BLaER1 treated with 17β-estradiol and CSF1 and Interleukin-3, amounts not matched to agents 10 nM and 100 nM (cell line): ENCODE measurements at regions not wholly inside any gene's neighbourhood (a gene's known extent, or its start where the extent isn't known, plus 50 kb on each side); places are given as distances from the start of the nearest gene placed in this dataset.
A peak's percentile ranks its signal among the peaks of the same experiment; 100 is the strongest.

Source experiments
- H3K27ac ChIP-seq, 11 experiments: shearing (Covaris generic); formaldehyde crosslinking; 2 replicates each; pipeline ENCODE4 v1.8.1; 2022
- H3K27me3 ChIP-seq, 11 experiments: shearing (Covaris generic); formaldehyde crosslinking; 2 replicates each; pipeline ENCODE4 v1.8.1; 2022
- H3K36me3 ChIP-seq, 11 experiments: shearing (Covaris generic); formaldehyde crosslinking; 2 replicates each; pipeline ENCODE4 v1.8.1; 2022
- H3K4me1 ChIP-seq, 10 experiments: shearing (Covaris generic); formaldehyde crosslinking; 2 replicates each; pipeline ENCODE4 v1.8.1; 2022
- H3K4me2 ChIP-seq, 11 experiments: shearing (Covaris generic); formaldehyde crosslinking; 2 replicates each; pipeline ENCODE4 v1.8.1; 2022
- H3K4me3 ChIP-seq, 10 experiments: shearing (Covaris generic); formaldehyde crosslinking; 2 replicates each; pipeline ENCODE4 v1.8.1; 2022
- H3K9ac ChIP-seq, 11 experiments: shearing (Covaris generic); formaldehyde crosslinking; 2 replicates each; pipeline ENCODE4 v1.8.1; 2022
- H3K9me3 ChIP-seq, 11 experiments: shearing (Covaris generic); formaldehyde crosslinking; replicated peaks in 1 of 11; 2 replicates each; pipeline ENCODE4 v1.8.1; 2022
- H4K20me1 ChIP-seq, 11 experiments: shearing (Covaris generic); formaldehyde crosslinking; 2 replicates each; pipeline ENCODE4 v1.8.1; 2022
- Cebpa-rat ChIP-seq, 11 experiments: shearing (Covaris generic); IDR thresholded peaks; 2 replicates each; pipeline ENCODE4 v1.8.1; 2022

DNA sequence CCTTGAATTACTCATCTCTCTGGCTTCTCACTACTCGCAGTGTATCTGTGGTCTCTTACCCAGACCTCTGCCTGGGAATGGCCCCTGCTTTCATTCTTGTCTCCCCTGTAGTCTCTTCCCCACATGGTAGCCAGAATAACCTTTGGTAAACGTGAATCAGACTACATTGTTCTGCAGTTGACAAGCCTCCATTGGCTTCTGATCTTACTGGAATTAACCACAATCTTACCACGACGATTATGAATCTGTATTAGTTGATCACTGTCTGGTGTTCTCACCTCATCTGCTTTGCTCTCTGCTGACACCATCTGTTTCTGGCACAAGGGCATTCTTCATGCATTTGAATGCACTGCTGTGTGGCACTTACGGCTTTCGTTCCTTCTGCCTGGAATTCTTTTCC lies 781.2 kb downstream of the MTRR start:
- H3K36me3 ChIP-seq = no peaks in the 10 kb centered on the region
- TF ChIP-seq Cebpa-rat (IDR thresholded peaks at IDR 0.05) = no peak
- no peaks in the 10 kb centered on the region for H3K9me3 ChIP-seq
- H3K4me2 ChIP-seq = no peak overlapping the region
- no peaks in the 10 kb centered on the region for H4K20me1 ChIP-seq
- H3K27ac ChIP-seq = no peak overlapping the region
- H3K4me1 ChIP-seq = no peaks in the 10 kb centered on the region; a peak in 1 of 20 replicates
- no peaks in the 10 kb centered on the region for H3K27me3 ChIP-seq
- no peak overlapping the region for H3K4me3 ChIP-seq
- no peak overlapping the region for H3K9ac ChIP-seq

GRCh38 chr5:8660133-8660893 lies 791.4 kb downstream of the MTRR start:
- no peaks in the 10 kb centered on the region for H3K27me3 ChIP-seq
- H3K9ac ChIP-seq = no peak overlapping the region
- no peaks in the 10 kb centered on the region for H3K36me3 ChIP-seq
- H3K27ac ChIP-seq = no peak overlapping the region
- H3K9me3 ChIP-seq = no peaks in the 10 kb centered on the region
- H3K4me3 ChIP-seq = no peak overlapping the region
- no peak overlapping the region for H3K4me2 ChIP-seq
- peaks cover 0 to 5% (median 0%) of the 10 kb centered on the region in 10 experiments; a peak in 1 of 20 replicates for H3K4me1 ChIP-seq
- no peak for TF ChIP-seq Cebpa-rat (IDR thresholded peaks at IDR 0.05)
- no peaks in the 10 kb centered on the region for H4K20me1 ChIP-seq

DNA sequence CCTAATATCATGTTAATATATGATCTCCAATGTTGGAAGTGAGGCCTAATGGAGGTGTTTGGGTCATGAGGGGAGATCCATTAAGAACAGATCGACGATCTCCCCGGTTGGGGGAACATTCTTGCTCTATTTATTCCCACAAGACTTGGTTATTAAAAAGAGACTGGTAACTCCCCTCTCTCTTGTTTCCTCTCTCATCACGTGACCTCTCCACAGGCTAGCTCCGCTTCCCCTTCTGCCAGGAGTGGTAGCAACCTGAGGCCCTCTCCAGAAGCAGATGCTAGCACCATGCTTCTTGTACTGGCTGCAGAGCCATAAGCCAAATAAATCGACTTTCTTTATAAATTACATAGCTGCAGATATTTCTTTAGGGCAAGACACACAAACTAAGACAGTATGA lies 794.4 kb downstream of the MTRR start:
- H3K9me3 ChIP-seq = no peaks in the 10 kb centered on the region
- H3K4me3 ChIP-seq = no peak overlapping the region

GRCh38 chr5:8675182-8675581 lies 806.2 kb downstream of the MTRR start:
- no peak overlapping the region for H3K4me3 ChIP-seq
- H3K4me1 ChIP-seq = no peaks in the 10 kb centered on the region
- H3K9ac ChIP-seq = no peak overlapping the region
- H3K9me3 ChIP-seq = peaks cover 0 to 9% (median 0%) of the 10 kb centered on the region in 11 experiments; a peak in 4 of 22 replicates
- no peak overlapping the region for H3K27ac ChIP-seq
- TF ChIP-seq Cebpa-rat (IDR thresholded peaks at IDR 0.05) = no peak
- H3K4me2 ChIP-seq = no peak overlapping the region
- no peaks in the 10 kb centered on the region; a peak in 1 of 22 replicates for H4K20me1 ChIP-seq
- H3K27me3 ChIP-seq = no peaks in the 10 kb centered on the region
- H3K36me3 ChIP-seq = no peaks in the 10 kb centered on the region

More for the DNA sequence above, 794.4 kb downstream of the MTRR start:
- no peak for TF ChIP-seq Cebpa-rat (IDR thresholded peaks at IDR 0.05)
- Histone ChIP-seq H3K4me1 (no peaks in the 10 kb centered on the region), H3K36me3 (no peaks in the 10 kb centered on the region), H4K20me1 (no peaks in the 10 kb centered on the region), H3K27ac (no peak overlapping the region), H3K4me2 (no peak overlapping the region), H3K9ac (no peak overlapping the region), H3K27me3 (no peaks in the 10 kb centered on the region)

- no peak overlapping the region for H3K4me3 ChIP-seq
- no peaks in the 10 kb centered on the region for H3K4me1 ChIP-seq
- no peak overlapping the region for H3K4me2 ChIP-seq
- H4K20me1 ChIP-seq = no peaks in the 10 kb centered on the region; a peak in 1 of 22 replicates
- H3K36me3 ChIP-seq = no peaks in the 10 kb centered on the region
- no peak overlapping the region for H3K27ac ChIP-seq
- TF ChIP-seq Cebpa-rat (IDR thresholded peaks at IDR 0.05) = peak in 4 of 11 experiments; percentile 35 to 66 (median 50); a peak in 6 of 22 replicates
- peaks cover 0 to 9% (median 0%) of the 10 kb centered on the region in 11 experiments; a peak in 4 of 22 replicates for H3K9me3 ChIP-seq
- H3K27me3 ChIP-seq = no peaks in the 10 kb centered on the region
- H3K9ac ChIP-seq = no peak overlapping the region
These were observed 807.7 kb downstream of the MTRR start for GRCh38 chr5:8676695-8677094.

DNA sequence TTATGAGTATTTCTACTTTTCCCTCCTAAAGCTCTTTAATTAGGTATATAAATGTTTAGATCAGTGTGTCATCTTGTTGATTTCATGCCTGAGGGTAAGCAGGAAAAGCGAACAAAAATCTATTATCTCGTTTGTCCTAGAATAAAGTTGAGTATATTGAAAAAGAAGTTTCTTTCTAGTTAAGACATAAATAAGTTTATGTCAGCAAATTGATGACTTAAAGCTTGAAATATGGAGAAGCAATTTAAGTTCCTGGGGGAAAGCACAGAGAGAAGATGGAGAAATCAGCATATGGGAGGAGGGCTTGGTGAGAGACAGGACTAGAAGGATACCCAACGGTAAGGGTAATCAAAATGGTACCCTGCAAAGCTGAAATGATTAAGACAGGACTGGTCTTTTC lies 813.4 kb downstream of the MTRR start:
- H3K9me3 ChIP-seq = peaks cover 0 to 9% (median 0%) of the 10 kb centered on the region in 11 experiments; a peak in 3 of 22 replicates
- no peak overlapping the region for H3K9ac ChIP-seq
- TF ChIP-seq Cebpa-rat (IDR thresholded peaks at IDR 0.05) = no peak
- H3K4me1 ChIP-seq = peaks cover 0 to 14% (median 6%) of the 10 kb centered on the region in 10 experiments; a peak in 10 of 20 replicates
- H3K36me3 ChIP-seq = no peaks in the 10 kb centered on the region
- H4K20me1 ChIP-seq = no peaks in the 10 kb centered on the region
- H3K4me2 ChIP-seq = no peak overlapping the region
- no peaks in the 10 kb centered on the region for H3K27me3 ChIP-seq
- no peak overlapping the region for H3K27ac ChIP-seq
- no peak overlapping the region for H3K4me3 ChIP-seq

DNA sequence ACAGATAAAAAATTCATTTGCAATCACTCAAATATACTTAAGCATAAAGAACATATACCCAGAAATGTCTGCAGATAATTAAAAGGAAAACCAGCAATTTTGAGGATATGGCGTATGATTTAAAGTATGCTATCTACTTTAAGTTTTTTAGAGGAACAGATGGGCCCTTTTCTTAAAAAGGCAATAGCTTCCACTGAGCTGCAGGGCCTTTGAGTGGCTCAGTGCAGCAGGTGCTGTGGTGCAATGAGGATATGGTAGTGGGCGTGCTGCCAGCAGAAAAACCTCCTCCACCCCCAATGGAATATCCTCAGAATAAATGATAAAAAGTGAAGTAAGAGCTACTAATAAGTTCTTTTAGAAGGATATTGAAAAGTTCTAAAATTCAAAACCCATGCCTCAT lies 814.5 kb downstream of the MTRR start:
- peaks cover 0 to 14% (median 6%) of the 10 kb centered on the region in 10 experiments; a peak in 10 of 20 replicates for H3K4me1 ChIP-seq
- H3K36me3 ChIP-seq = no peaks in the 10 kb centered on the region
- peaks cover 0 to 2% (median 0%) of the 10 kb centered on the region in 11 experiments; a peak in 3 of 22 replicates for H3K9me3 ChIP-seq
- H3K27me3 ChIP-seq = no peaks in the 10 kb centered on the region
- H3K4me3 ChIP-seq = no peak overlapping the region
- no peak for TF ChIP-seq Cebpa-rat (IDR thresholded peaks at IDR 0.05)
- no peaks in the 10 kb centered on the region for H4K20me1 ChIP-seq
- H3K27ac ChIP-seq = no peak overlapping the region
- H3K9ac ChIP-seq = no peak overlapping the region
- H3K4me2 ChIP-seq = peak overlapping the region in 8 of 11 experiments; percentile 0 to 44 (median 14); a peak in 6 of 22 replicates

DNA sequence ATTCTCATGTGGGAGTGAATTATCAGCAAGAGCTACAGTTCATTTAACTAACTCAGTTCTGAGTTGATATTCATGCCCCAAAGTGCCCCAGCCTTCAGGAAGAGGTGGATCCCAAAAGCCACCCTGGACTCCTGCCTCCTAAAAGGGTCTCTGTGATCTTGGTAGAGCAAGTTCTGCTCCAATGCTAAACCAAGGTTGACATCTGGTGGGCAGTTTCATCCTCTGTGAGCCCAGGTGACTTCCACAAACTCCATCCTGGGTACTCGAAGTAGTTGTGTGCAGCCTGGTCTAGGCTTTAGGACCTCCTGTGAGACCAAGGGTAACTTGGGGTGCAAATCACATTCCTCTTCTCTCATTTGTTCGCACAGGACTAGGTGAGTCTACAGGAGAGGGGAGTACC lies 816.8 kb downstream of the MTRR start:
- Histone ChIP-seq H3K4me3 (no peak overlapping the region), H3K27ac (no peak overlapping the region), H3K9me3 (no peaks in the 10 kb centered on the region), H3K9ac (no peak overlapping the region), H3K4me1 (peaks cover 0 to 14% (median 6%) of the 10 kb centered on the region in 10 experiments; a peak in 10 of 20 replicates), H3K27me3 (no peaks in the 10 kb centered on the region), H3K36me3 (no peaks in the 10 kb centered on the region), H3K4me2 (no peak overlapping the region), H4K20me1 (no peaks in the 10 kb centered on the region)
- TF ChIP-seq Cebpa-rat (IDR thresholded peaks at IDR 0.05) = no peak

DNA sequence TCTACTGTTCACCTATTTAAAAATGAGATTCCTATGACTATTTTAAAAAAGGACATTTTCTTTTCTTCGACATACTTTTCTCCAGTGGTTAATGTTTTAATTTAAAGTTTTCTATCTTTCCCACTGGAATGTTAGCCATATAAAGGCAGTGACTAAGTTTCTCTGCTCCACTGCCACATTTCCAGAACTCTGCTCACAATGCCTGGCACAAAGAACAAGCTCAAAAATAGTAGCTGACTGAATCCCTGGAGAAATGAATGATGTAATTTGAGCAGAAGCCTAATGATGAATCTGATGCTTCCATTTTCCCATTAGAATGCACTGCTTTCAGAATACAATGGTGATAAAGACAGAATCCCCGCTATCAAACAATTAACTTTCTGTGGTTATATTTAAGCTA lies 817.8 kb downstream of the MTRR start:
- Histone ChIP-seq H4K20me1 (no peaks in the 10 kb centered on the region), H3K4me2 (peak overlapping the region in 1 of 11 experiments; percentile 21; a peak in 1 of 22 replicates), H3K9ac (no peak overlapping the region), H3K4me1 (peaks cover 0 to 14% (median 6%) of the 10 kb centered on the region in 10 experiments; a peak in 10 of 20 replicates), H3K27me3 (no peaks in the 10 kb centered on the region), H3K4me3 (no peak overlapping the region), H3K36me3 (no peaks in the 10 kb centered on the region), H3K27ac (no peak overlapping the region), H3K9me3 (no peaks in the 10 kb centered on the region)
- TF ChIP-seq Cebpa-rat (IDR thresholded peaks at IDR 0.05) = no peak

DNA sequence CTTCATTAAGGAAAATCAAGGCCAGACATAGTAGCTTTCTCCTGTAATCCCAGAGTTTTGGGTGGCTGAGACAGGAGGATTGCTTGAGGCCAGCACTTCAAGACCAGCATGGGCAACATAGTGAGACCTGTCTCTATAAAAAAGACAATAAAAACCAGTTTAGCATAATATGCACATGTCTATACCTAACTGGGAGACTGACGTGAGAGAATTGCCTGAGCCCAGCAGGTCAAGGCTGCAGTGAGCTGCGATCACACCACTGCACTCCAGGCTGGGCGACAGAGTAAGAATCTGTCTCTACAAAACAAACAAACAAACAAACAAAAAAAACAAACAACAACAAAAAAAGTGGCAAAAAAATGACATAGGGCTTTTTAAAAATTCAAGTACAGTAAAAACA lies 820.8 kb downstream of the MTRR start:
- Histone ChIP-seq H3K9me3 (no peaks in the 10 kb centered on the region), H3K9ac (no peak overlapping the region), H3K4me3 (no peak overlapping the region), H3K4me1 (peaks cover 0 to 5% (median 0%) of the 10 kb centered on the region in 10 experiments; a peak in 4 of 20 replicates), H4K20me1 (no peaks in the 10 kb centered on the region), H3K4me2 (no peak overlapping the region), H3K27ac (no peak overlapping the region), H3K36me3 (no peaks in the 10 kb centered on the region), H3K27me3 (no peaks in the 10 kb centered on the region)
- TF ChIP-seq Cebpa-rat (IDR thresholded peaks at IDR 0.05) = no peak
